Stimulated activated CD8-positive, alpha-beta memory T cell treated with anti-CD3 and anti-CD28 coated beads, Interleukin-12 subunit alpha, Interleukin-12 subunit beta, amount 100 ng/mL, for 4 hours (primary cell): ENCODE measurements at regions not wholly inside any gene's neighbourhood (a gene's known extent, or its start where the extent isn't known, plus 50 kb on each side); places are given as distances from the start of the nearest gene placed in this dataset.

ENCODE experiments used
- DNase-seq: peaks from one replicate; pipeline ENCODE4 v3.0.0-alpha.2; 2020; ENCODE audit warnings: low read depth

GRCh38 chr5:118687661-118688621 is 300.4 kb downstream of the DTWD2 start:
- no peak for DNase-seq

GRCh38 chr5:118687100-118687499 is 301.2 kb downstream of the DTWD2 start:
- DNase-seq, result no peak

- no peak for DNase-seq
These were observed 306.7 kb downstream of the DTWD2 start for GRCh38 chr5:118681655-118682054.

GRCh38 chr5:118679264-118679940 is 308.9 kb downstream of the DTWD2 start:
- DNase-seq, result no peak

- no peak for DNase-seq
These were observed 309.6 kb downstream of the DTWD2 start for GRCh38 chr5:118678746-118679145.

GRCh38 chr5:118675247-118675646 is 313.1 kb downstream of the DTWD2 start:
- DNase-seq, result no peak

- no peak for DNase-seq
These were observed 330.8 kb downstream of the DTWD2 start for GRCh38 chr5:118657576-118657975.

- DNase-seq, result no peak
These were observed 334.5 kb downstream of the DTWD2 start for GRCh38 chr5:118653872-118654271.

GRCh38 chr5:118653183-118653582 is 335.2 kb downstream of the DTWD2 start:
- no peak for DNase-seq

GRCh38 chr5:118651002-118651401 is 337.3 kb downstream of the DTWD2 start:
- DNase-seq, result no peak

GRCh38 chr5:118647587-118647986 is 340.8 kb downstream of the DTWD2 start:
- DNase-seq, result no peak

- DNase-seq, result no peak
These were observed 341.4 kb downstream of the DTWD2 start for GRCh38 chr5:118646917-118647316.

- no peak for DNase-seq
These were observed 350.2 kb downstream of the DTWD2 start for GRCh38 chr5:118637947-118638670.

- DNase-seq, result no peak
These were observed 359.5 kb downstream of the DTWD2 start for GRCh38 chr5:118628660-118629354.

- DNase-seq, result no peak
These were observed 368.1 kb downstream of the DTWD2 start for GRCh38 chr5:118620233-118620632.

GRCh38 chr5:118619823-118620222 is 368.5 kb downstream of the DTWD2 start:
- no peak for DNase-seq

GRCh38 chr5:118616281-118616680 is 372.1 kb downstream of the DTWD2 start:
- DNase-seq, result no peak

- DNase-seq, result no peak
These were observed 373.5 kb downstream of the DTWD2 start for GRCh38 chr5:118614731-118615456.

- no peak for DNase-seq
These were observed 376.9 kb downstream of the DTWD2 start for GRCh38 chr5:118611332-118611945.

- no peak for DNase-seq
These were observed 381.4 kb downstream of the DTWD2 start for GRCh38 chr5:118606940-118607339.

GRCh38 chr5:118605761-118606160 is 382.6 kb downstream of the DTWD2 start:
- no peak for DNase-seq
